ENCODE measurements at regions not wholly inside any gene's neighbourhood (a gene's known extent, or its start where the extent isn't known, plus 50 kb on each side); places are given as distances from the start of the nearest gene placed in this dataset.
A peak's percentile ranks its signal among the peaks of the same experiment; 100 is the strongest.

DNA sequence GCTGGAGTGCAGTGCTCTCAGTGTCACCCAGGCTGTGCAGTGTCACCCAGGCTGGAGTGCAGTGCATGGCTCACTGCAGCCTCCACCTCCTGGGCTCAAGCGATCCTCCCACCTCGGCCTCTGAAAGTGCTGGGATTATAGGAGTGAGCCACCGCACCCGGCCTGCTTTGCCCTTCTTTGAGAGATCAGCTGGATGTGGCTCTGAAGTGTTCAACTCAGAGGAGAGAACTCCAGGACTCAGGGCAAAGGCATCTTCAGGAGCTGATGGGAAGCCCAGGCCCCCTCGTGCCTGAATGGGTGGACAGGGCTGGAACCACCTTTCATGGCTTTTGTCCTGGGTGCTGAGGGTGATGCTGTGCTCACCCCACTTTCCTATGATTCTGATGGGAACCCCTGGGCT, 52.0 kb upstream of the HAAO start:
- in situ Hi-C loops (cut with MboI; ENCODE audit: low pct_ligation_motif_present in 1 of 4, low pct_unique_long_range_greater_than_20kb in 1 of 4, low sequenced_read_pairs in 3 of 4), result loop anchor here in 3 of 4 donors (25.0 kb wide), 5 partner anchors 93 to 718 kb away; partner anchors contain the start of gene ZFP36L2 (in 2 of the 3)
- Histone ChIP-seq H3K9me3 (no peaks in the 10 kb centered on the region), H3K27ac (peak overlapping the region; percentile 68 to 82 (median 72)), H3K36me3 (no peaks in the 10 kb centered on the region), H3K4me3 (no peak overlapping the region), H3K27me3 (no peaks in the 10 kb centered on the region), H3K4me1 (peaks cover 10 to 28% (median 17%) of the 10 kb centered on the region in 4 donors)
- intact Hi-C loops (cut with DNase I; ENCODE audit: low total_unique reads), result no loop called here
- WGBS, 2 donors (ENCODE audit: low coverage in 1 of 2), result 80% methylated on average over 5 of the region's 5 CpGs; no CpG with 5 or more reads in 1 of the 2 donors
- TF ChIP-seq EP300 (IDR thresholded peaks at IDR 0.05; ENCODE audit: low read depth), result no peak
- TF ChIP-seq POLR2A (IDR thresholded peaks at IDR 0.05), result no peak
- no peak for TF ChIP-seq POLR2AphosphoS5 (IDR thresholded peaks at IDR 0.05)
- no peak for DNase-seq

GRCh38 chr2:42843611-42844010, 51.2 kb upstream of the HAAO start:
- H3K4me3 ChIP-seq, result no peak overlapping the region
- in situ Hi-C loops (cut with MboI; ENCODE audit: low pct_ligation_motif_present in 1 of 4, low pct_unique_long_range_greater_than_20kb in 1 of 4, low sequenced_read_pairs in 3 of 4), result loop anchor here in 3 of 4 donors (25.0 kb wide), 5 partner anchors 94 to 719 kb away; partner anchors contain the start of gene ZFP36L2 (in 2 of the 3)
- intact Hi-C loops (cut with DNase I; ENCODE audit: low total_unique reads), result no loop called here
- TF ChIP-seq POLR2AphosphoS5 (IDR thresholded peaks at IDR 0.05) (no peak), POLR2A (IDR thresholded peaks at IDR 0.05) (no peak), EP300 (IDR thresholded peaks at IDR 0.05; ENCODE audit: low read depth) (no peak), CTCF (IDR thresholded peaks at IDR 0.05) (no peak)
- peak overlapping the region; percentile 68 to 82 (median 72) for H3K27ac ChIP-seq
- H3K36me3 ChIP-seq, result no peaks in the 10 kb centered on the region
- H3K9me3 ChIP-seq, result no peaks in the 10 kb centered on the region
- H3K4me1 ChIP-seq, result peaks cover 10 to 28% (median 17%) of the 10 kb centered on the region in 4 donors
- DNase-seq, result no peak
- H3K27me3 ChIP-seq, result no peaks in the 10 kb centered on the region

DNA sequence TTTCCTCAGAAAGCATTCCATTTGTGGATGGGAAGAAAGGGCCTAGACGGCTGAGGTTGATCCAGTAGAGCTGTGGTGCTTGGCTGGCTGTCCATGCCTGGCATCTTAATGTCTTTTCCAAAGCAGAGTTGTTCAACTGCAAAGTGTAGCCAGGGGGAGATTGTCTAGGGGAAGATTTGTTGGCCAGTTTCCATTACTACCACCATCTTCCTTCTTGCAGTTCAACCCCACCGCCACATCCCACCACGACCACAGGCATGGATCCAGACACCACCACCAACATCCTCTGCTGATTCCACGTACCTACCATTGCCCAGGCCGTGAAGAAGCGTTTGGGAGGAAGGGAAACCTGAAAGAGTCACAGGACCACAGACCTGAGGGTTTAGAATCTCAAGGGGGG, 50.7 kb upstream of the HAAO start:
- peak overlapping the region; percentile 68 to 82 (median 72) for H3K27ac ChIP-seq
- no peaks in the 10 kb centered on the region for H3K36me3 ChIP-seq
- no peaks in the 10 kb centered on the region for H3K27me3 ChIP-seq
- peaks cover 10 to 28% (median 17%) of the 10 kb centered on the region in 4 donors for H3K4me1 ChIP-seq
- DNase-seq, result no peak
- intact Hi-C loops (cut with DNase I; ENCODE audit: low total_unique reads) (no loop called here), in situ Hi-C loops (cut with MboI; ENCODE audit: low pct_ligation_motif_present in 1 of 4, low pct_unique_long_range_greater_than_20kb in 1 of 4, low sequenced_read_pairs in 3 of 4) (loop anchor here in 3 of 4 donors (25.0 kb wide), 5 partner anchors 94 to 719 kb away; partner anchors contain the start of gene ZFP36L2 (in 2 of the 3))
- no peak for TF ChIP-seq POLR2A (IDR thresholded peaks at IDR 0.05)
- no peak for TF ChIP-seq POLR2AphosphoS5 (IDR thresholded peaks at IDR 0.05)
- no peak for TF ChIP-seq EP300 (IDR thresholded peaks at IDR 0.05; ENCODE audit: low read depth)
- TF ChIP-seq CTCF (IDR thresholded peaks at IDR 0.05), result no peak
- WGBS, 2 donors (ENCODE audit: low coverage in 1 of 2), result 80% methylated on average over 6 of the region's 6 CpGs; no CpG with 5 or more reads in 1 of the 2 donors
- no peaks in the 10 kb centered on the region for H3K9me3 ChIP-seq
- no peak overlapping the region for H3K4me3 ChIP-seq

GRCh38 chr2:42842466-42842865, 50.1 kb upstream of the HAAO start:
- no peaks in the 10 kb centered on the region for H3K36me3 ChIP-seq
- intact Hi-C loops (cut with DNase I; ENCODE audit: low total_unique reads) (no loop called here), in situ Hi-C loops (cut with MboI; ENCODE audit: low pct_ligation_motif_present in 1 of 4, low pct_unique_long_range_greater_than_20kb in 1 of 4, low sequenced_read_pairs in 3 of 4) (loop anchor here in 3 of 4 donors (25.0 kb wide), 5 partner anchors 95 to 720 kb away; partner anchors contain the start of gene ZFP36L2 (in 2 of the 3))
- TF ChIP-seq POLR2AphosphoS5 (IDR thresholded peaks at IDR 0.05) (no peak), CTCF (IDR thresholded peaks at IDR 0.05) (no peak), POLR2A (IDR thresholded peaks at IDR 0.05) (no peak)
- H3K27ac ChIP-seq, result peak overlapping the region; percentile 4 to 75 (median 38)
- peaks cover 10 to 28% (median 17%) of the 10 kb centered on the region in 4 donors for H3K4me1 ChIP-seq
- no peaks in the 10 kb centered on the region for H3K9me3 ChIP-seq
- 63 to 73% methylated on average over 1 to 4 of the region's 4 CpGs for WGBS, 2 donors (ENCODE audit: low coverage in 1 of 2)
- DNase-seq, result no peak
- H3K27me3 ChIP-seq, result no peaks in the 10 kb centered on the region
- H3K4me3 ChIP-seq, result no peak overlapping the region

Small RNAs in the stretch of these regions (small RNA-seq; reads per million reads assigned to genes)
- 0 reads per million in 4 donors for gene RNU6-242P

All from transverse colon (tissue), 4 donors.